ENCODE measurements at regions not wholly inside any gene's neighbourhood (a gene's known extent, or its start where the extent isn't known, plus 50 kb on each side); places are given as distances from the start of the nearest gene placed in this dataset.

- Histone ChIP-seq H3K4me1 (no peaks in the 10 kb centered on the region), H3K27ac (no peak overlapping the region), H3K4me3 (no peak overlapping the region), H3K9me3 (no peaks in the 10 kb centered on the region), H3K27me3 (ENCODE audit: insufficient read depth in 3 of 3, low read length in 2 of 3) (no peaks in the 10 kb centered on the region), H3K36me3 (ENCODE audit: insufficient read depth in 1 of 2, low read depth in 1 of 2) (no peaks in the 10 kb centered on the region)
- 40 to 52% (median 48%) methylated on average over 1 of the region's 1 CpG for WGBS, 3 donors
- intact Hi-C loops (cut with DNase I): no loop called here
- no peak for TF ChIP-seq CTCF (IDR thresholded peaks at IDR 0.05)
- ATAC-seq (no peak), DNase-seq (no peak)
Observed at GRCh38 chr2:48137829-48138228, 176.7 kb upstream of the FOXN2 start.

- TF ChIP-seq CTCF (IDR thresholded peaks at IDR 0.05): no peak
- Histone ChIP-seq H3K4me1 (no peaks in the 10 kb centered on the region), H3K9me3 (no peaks in the 10 kb centered on the region), H3K27ac (no peak overlapping the region), H3K36me3 (ENCODE audit: insufficient read depth in 1 of 2, low read depth in 1 of 2) (no peaks in the 10 kb centered on the region), H3K4me3 (no peak overlapping the region), H3K27me3 (ENCODE audit: insufficient read depth in 3 of 3, low read length in 2 of 3) (no peaks in the 10 kb centered on the region)
- ATAC-seq (no peak), DNase-seq (no peak)
- WGBS, 3 donors: 0% methylated on average over 1 of the region's 1 CpG
- intact Hi-C loops (cut with DNase I): no loop called here
Observed at GRCh38 chr2:48138898-48139297, 175.6 kb upstream of the FOXN2 start.

- TF ChIP-seq CTCF (IDR thresholded peaks at IDR 0.05): no peak
- Histone ChIP-seq H3K4me3 (no peak overlapping the region), H3K4me1 (no peaks in the 10 kb centered on the region)
Observed at GRCh38 chr2:48140586-48140985, 173.9 kb upstream of the FOXN2 start.

GRCh38 chr2:48144777-48145176 lies 169.7 kb upstream of the FOXN2 start:
- H3K27ac ChIP-seq: no peak overlapping the region
- intact Hi-C loops (cut with DNase I): no loop called here
- 33 to 43% (median 37%) methylated on average over 2 of the region's 2 CpGs for WGBS, 3 donors
- no peaks in the 10 kb centered on the region for H3K4me1 ChIP-seq
- no peaks in the 10 kb centered on the region for H3K27me3 ChIP-seq (ENCODE audit: insufficient read depth in 3 of 3, low read length in 2 of 3)
- H3K9me3 ChIP-seq: no peaks in the 10 kb centered on the region
- H3K36me3 ChIP-seq (ENCODE audit: insufficient read depth in 1 of 2, low read depth in 1 of 2): no peaks in the 10 kb centered on the region
- ATAC-seq (no peak), DNase-seq (no peak)
- TF ChIP-seq CTCF (IDR thresholded peaks at IDR 0.05): no peak
- H3K4me3 ChIP-seq: no peak overlapping the region

More at GRCh38 chr2:48140586-48140985, 173.9 kb upstream of the FOXN2 start:
- Histone ChIP-seq H3K9me3 (no peaks in the 10 kb centered on the region), H3K27ac (no peak overlapping the region), H3K27me3 (ENCODE audit: insufficient read depth in 3 of 3, low read length in 2 of 3) (no peaks in the 10 kb centered on the region), H3K36me3 (ENCODE audit: insufficient read depth in 1 of 2, low read depth in 1 of 2) (no peaks in the 10 kb centered on the region)
- intact Hi-C loops (cut with DNase I): no loop called here
- DNase-seq (no peak), ATAC-seq (no peak)

GRCh38 chr2:48145845-48146452 lies 168.5 kb upstream of the FOXN2 start:
- H3K4me3 ChIP-seq: no peak overlapping the region
- intact Hi-C loops (cut with DNase I): no loop called here
- H3K27ac ChIP-seq: no peak overlapping the region
- no peaks in the 10 kb centered on the region for H3K9me3 ChIP-seq
- no peaks in the 10 kb centered on the region for H3K27me3 ChIP-seq (ENCODE audit: insufficient read depth in 3 of 3, low read length in 2 of 3)
- ATAC-seq: no peak
- WGBS, 3 donors: 81 to 88% (median 83%) methylated on average over 6 of the region's 6 CpGs
- DNase-seq: no peak
- no peaks in the 10 kb centered on the region for H3K36me3 ChIP-seq (ENCODE audit: insufficient read depth in 1 of 2, low read depth in 1 of 2)
- TF ChIP-seq CTCF (IDR thresholded peaks at IDR 0.05): no peak
- no peaks in the 10 kb centered on the region for H3K4me1 ChIP-seq

Data from psoas muscle (tissue), 7 donors.